Lower leg skin (tissue), 4 donors: ENCODE measurements at regions not wholly inside any gene's neighbourhood (a gene's known extent, or its start where the extent isn't known, plus 50 kb on each side); places are given as distances from the start of the nearest gene placed in this dataset.

ENCODE experiments used
- DNase-seq, 2 donors: peaks; one replicate each; pipeline ENCODE4 v3.0.0-alpha.2; 2019; ENCODE audit warnings: low spot score in 2 of 2
- H3K4me3 ChIP-seq: fragments of 200-600 bp; sonication (generic); 2 replicates; pipeline ENCODE4 v1.5.1; 2017; ENCODE audit warnings: mild to moderate bottlenecking, low read depth; ENCODE audit not compliant: poor library complexity, severe bottlenecking
- CTCF ChIP-seq, 3 donors: fragments of 450-650 bp; IDR thresholded peaks; one replicate each; pipeline ENCODE4 v1.5.1; 2016; ENCODE audit warnings: antibody characterized with exemption in 3 of 3, mild to moderate bottlenecking in 3 of 3, moderate library complexity in 2 of 3
- POLR2A ChIP-seq, 2 donors: fragments of 450-650 bp; IDR thresholded peaks; one replicate each; pipeline ENCODE4 v1.6.1; 2016 to 2017; ENCODE audit warnings: antibody characterized with exemption in 2 of 2, mild to moderate bottlenecking in 1 of 2, moderate library complexity in 1 of 2
- WGBS, 2 donors: methylation state at CpG; one replicate each; pipeline ENCODE4 v1.1.5; 2018; 5-methylcytosine and 5-hydroxymethylcytosine counted together
- intact Hi-C: fragments of 100-400 bp; cut with DNase I; formaldehyde crosslinking; loops from one replicate; pipeline ENCODE4 v1.15.0; 2023; ENCODE audit warnings: low total_unique reads

- TF ChIP-seq CTCF (IDR thresholded peaks at IDR 0.05) (no peak), POLR2A (IDR thresholded peaks at IDR 0.05) (no peak)
- no peak for DNase-seq
- no peak overlapping the region for H3K4me3 ChIP-seq
- intact Hi-C loops = no loop called here
These were observed 237.2 kb upstream of the CDH6 start for GRCh38 chr5:30956251-30956650.

- DNase-seq = no peak
- intact Hi-C loops = no loop called here
- TF ChIP-seq CTCF (IDR thresholded peaks at IDR 0.05) = no peak
- no peak for TF ChIP-seq POLR2A (IDR thresholded peaks at IDR 0.05)
- 30 to 40% methylated on average over 4 of the region's 4 CpGs for WGBS, 2 donors
- no peak overlapping the region for H3K4me3 ChIP-seq
These were observed 256.4 kb upstream of the CDH6 start for GRCh38 chr5:30937070-30937469.

GRCh38 chr5:30933599-30933998, 259.9 kb upstream of the CDH6 start:
- TF ChIP-seq POLR2A (IDR thresholded peaks at IDR 0.05) (no peak), CTCF (IDR thresholded peaks at IDR 0.05) (no peak)
- intact Hi-C loops = no loop called here

GRCh38 chr5:30932273-30933017, 261.0 kb upstream of the CDH6 start:
- intact Hi-C loops = no loop called here
- 66 to 76% methylated on average over 4 of the region's 4 CpGs for WGBS, 2 donors
- no peak for DNase-seq
- TF ChIP-seq POLR2A (IDR thresholded peaks at IDR 0.05) (no peak), CTCF (IDR thresholded peaks at IDR 0.05) (no peak)
- no peak overlapping the region for H3K4me3 ChIP-seq

More at GRCh38 chr5:30933599-30933998, 259.9 kb upstream of the CDH6 start:
- 71 to 72% methylated on average over 4 of the region's 4 CpGs for WGBS, 2 donors
- DNase-seq = no peak
- no peak overlapping the region for H3K4me3 ChIP-seq

- DNase-seq = no peak
- 53 to 58% methylated on average over 2 of the region's 2 CpGs for WGBS, 2 donors
- intact Hi-C loops = no loop called here
- H3K4me3 ChIP-seq = no peak overlapping the region
- TF ChIP-seq POLR2A (IDR thresholded peaks at IDR 0.05) (no peak), CTCF (IDR thresholded peaks at IDR 0.05) (no peak)
These were observed 262.8 kb upstream of the CDH6 start for GRCh38 chr5:30930736-30931135.

- no peak overlapping the region for H3K4me3 ChIP-seq
- no peak for DNase-seq
- intact Hi-C loops = no loop called here
- TF ChIP-seq CTCF (IDR thresholded peaks at IDR 0.05) = no peak
- no peak for TF ChIP-seq POLR2A (IDR thresholded peaks at IDR 0.05)
These were observed 264.5 kb upstream of the CDH6 start for GRCh38 chr5:30928956-30929355.
